IPS-20b (cell line): ENCODE measurements at regions not wholly inside any gene's neighbourhood (a gene's known extent, or its start where the extent isn't known, plus 50 kb on each side); places are given as distances from the start of the nearest gene placed in this dataset.

ENCODE experiments used
- H3K27ac ChIP-seq: one replicate; pipeline ENCODE4 v1.5.1; 2013; ENCODE audit warnings: low read length
- H3K27me3 ChIP-seq: 2 replicates; pipeline ENCODE4 v1.6.1; 2013; ENCODE audit warnings: mild to moderate bottlenecking, low read length, inconsistent platforms; ENCODE audit not compliant: insufficient read depth
- H3K36me3 ChIP-seq: 2 replicates; pipeline ENCODE4 v1.6.1; 2013; ENCODE audit warnings: low read depth, mild to moderate bottlenecking, inconsistent platforms, low read length, moderate library complexity; ENCODE audit not compliant: insufficient read depth
- H3K4me1 ChIP-seq: 2 replicates; pipeline ENCODE4 v1.6.1; 2013; ENCODE audit warnings: mild to moderate bottlenecking, control low read depth, inconsistent platforms, low read length, moderate library complexity; ENCODE audit not compliant: insufficient read depth
- H3K4me3 ChIP-seq: 2 replicates; pipeline ENCODE4 v1.5.1; 2013; ENCODE audit warnings: mild to moderate bottlenecking, low read length, inconsistent platforms
- H3K9ac ChIP-seq: 2 replicates; pipeline ENCODE4 v1.6.1; 2013; ENCODE audit warnings: low read depth, mild to moderate bottlenecking, inconsistent platforms, low read length, moderate library complexity
- H3K9me3 ChIP-seq: 2 replicates; pipeline ENCODE4 v1.6.1; 2013; ENCODE audit warnings: mild to moderate bottlenecking, low read depth, low read length, inconsistent platforms; ENCODE audit not compliant: insufficient read depth

- H3K36me3 ChIP-seq, result no peaks in the 10 kb centered on the region
- peaks cover 10% of the 10 kb centered on the region; the same call in 1 of the 2 replicates for H3K4me1 ChIP-seq
- no peak overlapping the region for H3K4me3 ChIP-seq
- H3K9me3 ChIP-seq, result no peaks in the 10 kb centered on the region
- H3K9ac ChIP-seq, result no peak overlapping the region
- H3K27me3 ChIP-seq, result no peaks in the 10 kb centered on the region
- no peak overlapping the region for H3K27ac ChIP-seq
Observed at GRCh38 chr18:52190631-52191030, 149.4 kb upstream of the DCC start.

DNA sequence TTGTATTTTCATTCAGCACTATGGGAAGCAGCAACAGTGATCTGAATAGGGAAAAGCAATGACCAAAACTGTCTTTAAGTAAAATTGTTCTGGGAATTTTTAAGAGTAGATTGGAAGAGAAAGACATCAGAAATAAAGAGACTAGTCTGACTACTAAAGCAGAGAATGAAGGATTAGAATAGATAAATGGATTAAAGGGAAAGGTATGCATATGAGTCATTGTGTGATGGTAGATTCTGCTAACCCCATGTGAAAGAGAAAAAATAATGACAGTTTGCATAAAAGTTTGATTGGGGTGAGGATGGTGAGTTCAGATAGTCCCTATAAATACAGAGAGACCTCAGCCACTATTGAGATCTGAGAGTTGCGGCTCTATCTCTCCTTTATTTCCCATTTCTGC, 139.6 kb upstream of the DCC start:
- H3K27me3 ChIP-seq, result no peaks in the 10 kb centered on the region
- H3K9me3 ChIP-seq, result no peaks in the 10 kb centered on the region
- H3K4me3 ChIP-seq, result no peak overlapping the region
- H3K9ac ChIP-seq, result no peak overlapping the region
- H3K36me3 ChIP-seq, result no peaks in the 10 kb centered on the region
- no peak overlapping the region for H3K27ac ChIP-seq
- no peaks in the 10 kb centered on the region for H3K4me1 ChIP-seq

DNA sequence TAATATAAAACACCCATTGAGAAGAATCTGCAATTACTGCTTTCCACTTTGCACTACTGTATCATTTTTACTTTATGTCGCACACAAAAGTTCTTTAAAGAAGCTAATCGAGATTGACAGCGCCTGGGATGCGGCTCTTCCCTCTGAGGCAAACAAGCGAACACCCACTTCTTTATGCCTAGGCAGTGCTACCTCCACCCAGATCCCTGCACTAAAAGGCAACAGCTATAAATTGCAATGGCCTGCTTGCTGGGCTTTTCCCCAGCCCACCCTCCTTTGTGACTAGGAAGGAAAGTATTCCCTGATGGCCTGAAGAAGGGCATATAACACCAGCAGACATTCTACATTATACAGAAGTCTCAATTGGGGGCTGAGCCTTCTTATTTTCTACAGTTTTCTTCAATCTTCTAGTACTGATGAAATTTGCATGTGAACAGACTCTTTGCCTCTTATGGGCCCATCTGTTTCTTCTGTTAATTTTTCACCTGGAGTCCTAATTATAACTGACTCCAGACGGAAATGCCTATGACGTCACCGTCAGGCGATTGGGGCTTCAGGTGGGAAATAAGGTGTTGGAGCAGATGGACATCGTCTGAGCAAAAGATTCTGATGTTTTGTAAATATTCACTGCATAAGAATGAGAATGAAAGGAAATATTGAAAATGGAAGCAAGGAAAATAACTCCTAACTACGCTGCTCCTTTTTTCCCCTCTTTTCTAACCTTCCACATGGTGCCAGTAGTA, 138.9 kb upstream of the DCC start:
- Histone ChIP-seq H3K27ac (no peak overlapping the region), H3K4me1 (no peaks in the 10 kb centered on the region), H3K4me3 (no peak overlapping the region), H3K36me3 (no peaks in the 10 kb centered on the region), H3K27me3 (no peaks in the 10 kb centered on the region), H3K9me3 (no peaks in the 10 kb centered on the region), H3K9ac (no peak overlapping the region)

GRCh38 chr18:52208646-52209045, 131.4 kb upstream of the DCC start:
- H3K27me3 ChIP-seq, result no peaks in the 10 kb centered on the region
- H3K27ac ChIP-seq, result no peak overlapping the region
- H3K4me3 ChIP-seq, result no peak overlapping the region
- no peaks in the 10 kb centered on the region for H3K9me3 ChIP-seq
- no peaks in the 10 kb centered on the region for H3K36me3 ChIP-seq
- no peaks in the 10 kb centered on the region for H3K4me1 ChIP-seq
- no peak overlapping the region for H3K9ac ChIP-seq

DNA sequence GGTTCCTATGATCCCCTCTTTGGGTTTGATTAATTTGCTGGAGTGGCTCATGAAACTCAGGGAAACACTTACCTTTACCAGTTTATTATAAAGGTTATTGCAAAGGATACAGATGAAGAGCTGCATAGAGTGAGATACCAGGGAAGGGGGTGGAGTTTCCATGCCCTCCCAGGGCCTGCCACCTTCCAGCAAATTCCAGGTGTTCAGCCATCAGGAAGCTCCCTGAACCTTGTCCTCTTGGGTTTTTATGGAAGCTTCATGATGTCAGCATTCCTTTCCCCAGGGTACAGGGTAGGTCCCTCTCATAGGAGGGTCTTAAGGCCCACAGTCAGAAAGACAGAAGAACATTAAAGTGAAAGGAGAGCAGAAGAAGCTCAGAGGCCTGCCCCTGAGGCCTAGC, 123.9 kb upstream of the DCC start:
- Histone ChIP-seq H3K4me1 (no peaks in the 10 kb centered on the region), H3K27ac (no peak overlapping the region), H3K9me3 (no peaks in the 10 kb centered on the region), H3K4me3 (no peak overlapping the region), H3K36me3 (no peaks in the 10 kb centered on the region), H3K9ac (no peak overlapping the region), H3K27me3 (no peaks in the 10 kb centered on the region)

- Histone ChIP-seq H3K4me3 (no peak overlapping the region), H3K27ac (no peak overlapping the region), H3K4me1 (no peaks in the 10 kb centered on the region), H3K27me3 (no peaks in the 10 kb centered on the region), H3K9ac (no peak overlapping the region), H3K36me3 (no peaks in the 10 kb centered on the region), H3K9me3 (no peaks in the 10 kb centered on the region)
Observed at GRCh38 chr18:52216666-52217065, 123.3 kb upstream of the DCC start.

GRCh38 chr18:52219102-52219501, 120.9 kb upstream of the DCC start:
- Histone ChIP-seq H3K4me3 (no peak overlapping the region), H3K9me3 (no peaks in the 10 kb centered on the region), H3K4me1 (peaks cover 4% of the 10 kb centered on the region; the same call in 1 of the 2 replicates), H3K27ac (no peak overlapping the region), H3K9ac (no peak overlapping the region), H3K27me3 (no peaks in the 10 kb centered on the region), H3K36me3 (no peaks in the 10 kb centered on the region)

DNA sequence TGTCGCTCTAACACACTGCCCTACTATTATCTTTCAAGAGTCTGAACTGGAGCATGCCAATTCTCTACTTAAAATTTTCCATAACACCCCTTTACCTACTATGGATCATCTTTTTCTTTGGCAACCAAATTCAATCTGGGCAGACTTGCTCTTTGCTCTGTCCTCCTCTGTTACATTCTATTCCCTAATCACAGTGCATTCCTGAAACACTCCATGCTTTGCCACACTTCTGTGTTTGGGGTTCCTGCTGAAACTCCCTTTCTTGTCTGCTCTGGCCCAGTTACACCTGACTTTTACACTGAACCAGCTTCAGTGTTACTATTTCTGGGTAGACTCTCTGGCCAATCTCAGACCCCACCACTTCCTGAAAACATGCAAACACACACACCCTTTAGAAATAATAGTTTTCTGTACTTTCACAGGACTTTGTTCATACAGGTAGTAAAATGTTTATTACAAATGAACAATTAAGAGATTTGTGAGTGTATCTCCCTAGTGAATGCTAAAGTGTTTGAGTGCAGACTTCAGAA, 119.9 kb upstream of the DCC start:
- no peaks in the 10 kb centered on the region for H3K36me3 ChIP-seq
- no peaks in the 10 kb centered on the region for H3K9me3 ChIP-seq
- H3K4me1 ChIP-seq, result peaks cover 4% of the 10 kb centered on the region; the same call in 1 of the 2 replicates
- H3K4me3 ChIP-seq, result no peak overlapping the region
- H3K27ac ChIP-seq, result no peak overlapping the region
- no peaks in the 10 kb centered on the region for H3K27me3 ChIP-seq
- no peak overlapping the region for H3K9ac ChIP-seq

DNA sequence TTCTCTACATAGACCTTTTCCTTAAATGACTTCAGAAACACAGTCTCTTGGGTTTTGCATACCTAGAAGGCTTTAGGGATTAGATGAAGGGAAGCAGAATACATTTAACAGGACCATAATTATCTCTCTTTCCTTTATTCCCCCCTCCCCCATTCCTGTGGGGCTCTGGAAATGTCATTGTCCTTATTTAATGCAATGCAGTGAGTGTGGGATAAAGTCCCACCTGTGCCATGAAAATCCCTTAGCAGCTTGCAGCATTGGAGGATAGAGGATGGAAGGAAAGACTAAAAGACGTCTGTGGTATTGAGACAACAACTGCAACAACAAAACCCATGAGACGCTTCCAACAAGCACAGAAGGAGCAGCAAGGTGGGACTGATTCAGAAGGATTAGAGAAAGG, 117.8 kb upstream of the DCC start:
- Histone ChIP-seq H3K36me3 (no peaks in the 10 kb centered on the region), H3K27ac (no peak overlapping the region), H3K9me3 (no peaks in the 10 kb centered on the region), H3K4me1 (peaks cover 4% of the 10 kb centered on the region; the same call in 1 of the 2 replicates), H3K27me3 (no peaks in the 10 kb centered on the region), H3K4me3 (no peak overlapping the region), H3K9ac (no peak overlapping the region)

GRCh38 chr18:52227536-52227935, 112.5 kb upstream of the DCC start:
- H3K27ac ChIP-seq, result no peak overlapping the region
- H3K27me3 ChIP-seq, result no peaks in the 10 kb centered on the region
- H3K36me3 ChIP-seq, result no peaks in the 10 kb centered on the region
- H3K4me3 ChIP-seq, result no peak overlapping the region
- peaks cover 14% of the 10 kb centered on the region; the same call in 1 of the 2 replicates for H3K4me1 ChIP-seq
- no peak overlapping the region for H3K9ac ChIP-seq
- no peaks in the 10 kb centered on the region for H3K9me3 ChIP-seq

- Histone ChIP-seq H3K27me3 (no peaks in the 10 kb centered on the region), H3K36me3 (no peaks in the 10 kb centered on the region), H3K9ac (no peak overlapping the region; the same call in 1 of the 2 replicates), H3K9me3 (no peaks in the 10 kb centered on the region), H3K27ac (no peak overlapping the region), H3K4me3 (no peak overlapping the region), H3K4me1 (peaks cover 14% of the 10 kb centered on the region; the same call in 1 of the 2 replicates)
Observed at GRCh38 chr18:52228166-52228565, 111.8 kb upstream of the DCC start.

DNA sequence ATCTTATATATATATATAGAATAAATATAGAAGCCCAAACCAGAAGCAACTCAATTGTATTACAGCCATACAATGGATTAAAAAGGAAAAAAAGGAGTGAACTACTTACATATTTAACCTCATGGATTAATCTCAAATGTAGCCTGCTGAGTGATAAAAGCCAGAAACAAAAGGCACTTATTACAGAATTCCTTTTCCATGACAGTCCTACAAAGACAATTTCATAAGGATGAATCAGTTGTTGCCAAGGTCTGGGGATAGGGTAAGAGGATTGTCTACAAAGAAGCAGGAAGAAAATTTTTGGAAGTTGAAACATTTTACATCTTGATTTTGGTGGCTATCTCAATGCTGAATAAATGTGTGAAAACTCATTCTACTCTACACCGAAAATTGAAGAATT, 103.9 kb upstream of the DCC start:
- H3K4me3 ChIP-seq, result no peak overlapping the region

More for the DNA sequence above, 103.9 kb upstream of the DCC start:
- no peaks in the 10 kb centered on the region for H3K9me3 ChIP-seq
- no peaks in the 10 kb centered on the region for H3K36me3 ChIP-seq
- H3K27me3 ChIP-seq, result no peaks in the 10 kb centered on the region
- no peak overlapping the region for H3K27ac ChIP-seq
- H3K4me1 ChIP-seq, result no peaks in the 10 kb centered on the region
- H3K9ac ChIP-seq, result no peak overlapping the region
